ENCODE measurements at regions not wholly inside any gene's neighbourhood (a gene's known extent, or its start where the extent isn't known, plus 50 kb on each side); places are given as distances from the start of the nearest gene placed in this dataset.

DNA sequence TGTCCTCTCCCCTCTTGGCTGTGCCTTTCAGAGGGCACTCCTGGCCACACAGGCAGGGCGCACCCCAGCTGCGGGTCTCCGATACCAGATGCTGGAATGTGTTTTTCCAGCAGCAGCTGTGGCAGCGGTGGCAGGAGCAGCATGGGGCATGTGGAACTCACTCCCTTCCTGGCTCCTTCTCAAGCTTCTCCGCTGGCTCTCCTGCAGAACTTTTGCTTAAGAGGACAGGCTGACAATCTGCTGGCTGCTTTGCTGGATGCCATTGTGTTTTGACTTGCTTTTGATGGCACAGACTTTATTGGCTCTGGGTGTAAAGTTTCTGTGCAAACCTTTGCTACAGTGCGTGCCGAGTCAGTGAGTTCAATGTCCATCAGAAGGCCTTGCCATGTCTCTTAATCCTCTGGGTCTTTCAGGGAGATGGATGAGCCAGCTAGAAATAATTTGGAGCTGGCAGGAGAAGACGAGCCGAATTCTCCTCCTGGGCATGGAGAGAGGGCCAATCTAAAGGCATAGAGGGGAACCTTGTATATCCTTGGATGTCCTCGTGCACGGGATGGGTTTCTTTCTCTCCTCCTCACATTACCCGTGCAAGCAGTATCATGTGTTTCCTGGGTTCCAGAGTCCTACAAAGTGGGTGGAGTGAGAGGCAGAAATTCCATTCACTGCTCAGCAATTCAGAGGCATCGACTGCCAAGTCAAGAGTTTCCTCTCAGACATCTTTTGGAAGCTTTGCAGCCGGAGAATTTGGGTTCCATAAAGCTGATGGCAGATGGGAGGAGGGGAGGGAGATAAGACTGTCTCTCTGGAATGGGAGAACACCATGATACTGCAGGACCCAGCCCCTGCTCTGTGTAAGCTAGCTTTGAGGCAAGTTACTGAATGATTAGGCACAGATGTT is 231.2 kb downstream of the FGF9 start:
- TF ChIP-seq, protein P1, sequence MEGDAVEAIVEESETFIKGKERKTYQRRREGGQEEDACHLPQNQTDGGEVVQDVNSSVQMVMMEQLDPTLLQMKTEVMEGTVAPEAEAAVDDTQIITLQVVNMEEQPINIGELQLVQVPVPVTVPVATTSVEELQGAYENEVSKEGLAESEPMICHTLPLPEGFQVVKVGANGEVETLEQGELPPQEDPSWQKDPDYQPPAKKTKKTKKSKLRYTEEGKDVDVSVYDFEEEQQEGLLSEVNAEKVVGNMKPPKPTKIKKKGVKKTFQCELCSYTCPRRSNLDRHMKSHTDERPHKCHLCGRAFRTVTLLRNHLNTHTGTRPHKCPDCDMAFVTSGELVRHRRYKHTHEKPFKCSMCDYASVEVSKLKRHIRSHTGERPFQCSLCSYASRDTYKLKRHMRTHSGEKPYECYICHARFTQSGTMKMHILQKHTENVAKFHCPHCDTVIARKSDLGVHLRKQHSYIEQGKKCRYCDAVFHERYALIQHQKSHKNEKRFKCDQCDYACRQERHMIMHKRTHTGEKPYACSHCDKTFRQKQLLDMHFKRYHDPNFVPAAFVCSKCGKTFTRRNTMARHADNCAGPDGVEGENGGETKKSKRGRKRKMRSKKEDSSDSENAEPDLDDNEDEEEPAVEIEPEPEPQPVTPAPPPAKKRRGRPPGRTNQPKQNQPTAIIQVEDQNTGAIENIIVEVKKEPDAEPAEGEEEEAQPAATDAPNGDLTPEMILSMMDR (IDR thresholded peaks at IDR 0.05), result no peak
- TF ChIP-seq POLR2A (IDR thresholded peaks at IDR 0.05), result no peak
